A549 (cell line): ENCODE measurements at regions not wholly inside any gene's neighbourhood (a gene's known extent, or its start where the extent isn't known, plus 50 kb on each side); places are given as distances from the start of the nearest gene placed in this dataset.

ENCODE experiments used
- MAFK ChIP-seq: fragments of 450-650 bp; IDR thresholded peaks from 2 replicates; pipeline ENCODE4 v1.6.1; 2014; ENCODE audit not compliant: partially characterized antibody
- RFX5 ChIP-seq: fragments of 450-650 bp; IDR thresholded peaks from 2 replicates; pipeline ENCODE4 v1.7.1; 2014; ENCODE audit warnings: antibody characterized with exemption, mild to moderate bottlenecking, moderate library complexity

DNA sequence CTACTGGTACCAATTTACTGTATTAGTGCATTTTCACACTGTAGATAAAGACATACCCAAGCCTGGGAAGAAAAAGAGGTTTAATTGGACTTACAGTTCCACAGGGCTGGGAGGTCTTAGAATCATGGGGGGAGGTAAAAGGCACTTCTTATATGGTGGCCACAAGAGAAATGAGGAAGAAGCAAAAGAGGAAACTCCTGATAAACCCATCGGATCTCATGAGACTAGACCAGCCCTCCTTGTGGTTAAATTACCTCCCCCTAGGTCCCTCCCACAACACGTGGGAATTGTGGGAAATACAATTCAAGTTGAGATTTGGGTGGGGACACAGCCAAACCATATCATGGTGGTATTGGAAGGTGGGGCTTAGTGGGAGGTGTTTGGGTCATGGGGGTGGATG, 56.5 kb upstream of the SPDL1 start:
- TF ChIP-seq RFX5, result no peak
- no peak for TF ChIP-seq MAFK
